ENCODE measurements at regions not wholly inside any gene's neighbourhood (a gene's known extent, or its start where the extent isn't known, plus 50 kb on each side); places are given as distances from the start of the nearest gene placed in this dataset.

- Histone ChIP-seq H4K91ac (ENCODE audit: insufficient read length, low read depth, low read length) (no peak overlapping the region), H2AFZ (ENCODE audit: low read length) (no peak overlapping the region), H3K56ac (ENCODE audit: insufficient read length, low read depth, low read length) (no peak overlapping the region), H3K23ac (ENCODE audit: insufficient read length, low read depth, low read length) (no peak overlapping the region), H2AK5ac (ENCODE audit: insufficient read length, low read length) (no peak overlapping the region), H2BK5ac (ENCODE audit: insufficient read length, low read length) (no peak overlapping the region), H3K9ac (ENCODE audit: extremely low read depth, insufficient read length, low read length) (no peak overlapping the region), H2BK12ac (ENCODE audit: insufficient read length, low read depth, low read length) (no peak overlapping the region), H4K5ac (ENCODE audit: insufficient read length, low read depth, low read length) (no peak overlapping the region), H3K4ac (ENCODE audit: low read depth, low read length) (no peak overlapping the region), H3K9me3 (ENCODE audit: control insufficient read depth, low read depth, low read length) (no peaks in the 10 kb centered on the region), H2BK120ac (ENCODE audit: low read depth, low read length, poor library complexity, severe bottlenecking) (no peak overlapping the region), H3T11ph (ENCODE audit: low read length) (no peak overlapping the region), H4K20me1 (ENCODE audit: control insufficient read depth, insufficient read depth, insufficient read length) (no peaks in the 10 kb centered on the region), H3K27ac (ENCODE audit: insufficient read length, low read depth, low read length) (no peak overlapping the region), H2BK15ac (ENCODE audit: low read depth, low read length) (no peak overlapping the region), H3K4me2 (ENCODE audit: insufficient read depth, insufficient read length, low read length) (no peak overlapping the region), H3K23me2 (ENCODE audit: insufficient read length, low read depth, low read length, poor library complexity, severe bottlenecking) (no peaks in the 10 kb centered on the region), H3K18ac (ENCODE audit: insufficient read length, low read depth, low read length) (no peak overlapping the region), H2BK20ac (ENCODE audit: low read depth, low read length, poor library complexity, severe bottlenecking) (no peak overlapping the region), H3K79me1 (ENCODE audit: insufficient read depth, low read depth, low read length, poor library complexity, severe bottlenecking) (no peaks in the 10 kb centered on the region), H3K4me1 (ENCODE audit: insufficient read depth, low read length) (no peaks in the 10 kb centered on the region), H4K8ac (replicated peaks; ENCODE audit: insufficient read length, low read depth, low read length) (no peak overlapping the region), H3K79me2 (ENCODE audit: insufficient read depth, low read length) (no peaks in the 10 kb centered on the region), H3K14ac (ENCODE audit: insufficient read depth, low read length) (no peak overlapping the region), H3K27me3 (ENCODE audit: insufficient read depth, low read length) (no peaks in the 10 kb centered on the region)
- Mint-ChIP-seq H3K36me3 (ENCODE audit: insufficient read depth in 1 of 3, low read depth in 3 of 3) (peaks cover under 1 to 7% (median 5%) of the 10 kb centered on the region in 3 experiments; a peak in 4 of 7 replicates), H3K27ac (no peak overlapping the region), H3K4me3 (no peak overlapping the region), H3K4me1 (peaks cover 15 to 16% of the 10 kb centered on the region in 2 experiments), H3K27me3 (ENCODE audit: low read depth) (peaks cover 4% of the 10 kb centered on the region; the same call in 1 of the 2 replicates), H3K9me3 (peaks cover 7 to 8% of the 10 kb centered on the region in 2 experiments; a peak in 4 of 5 replicates)
- no CpG with 5 or more reads among the region's 3 CpGs for WGBS (ENCODE audit: extremely low coverage, insufficient read length, low lambda C conversion rate)
- TF ChIP-seq, protein P1, sequence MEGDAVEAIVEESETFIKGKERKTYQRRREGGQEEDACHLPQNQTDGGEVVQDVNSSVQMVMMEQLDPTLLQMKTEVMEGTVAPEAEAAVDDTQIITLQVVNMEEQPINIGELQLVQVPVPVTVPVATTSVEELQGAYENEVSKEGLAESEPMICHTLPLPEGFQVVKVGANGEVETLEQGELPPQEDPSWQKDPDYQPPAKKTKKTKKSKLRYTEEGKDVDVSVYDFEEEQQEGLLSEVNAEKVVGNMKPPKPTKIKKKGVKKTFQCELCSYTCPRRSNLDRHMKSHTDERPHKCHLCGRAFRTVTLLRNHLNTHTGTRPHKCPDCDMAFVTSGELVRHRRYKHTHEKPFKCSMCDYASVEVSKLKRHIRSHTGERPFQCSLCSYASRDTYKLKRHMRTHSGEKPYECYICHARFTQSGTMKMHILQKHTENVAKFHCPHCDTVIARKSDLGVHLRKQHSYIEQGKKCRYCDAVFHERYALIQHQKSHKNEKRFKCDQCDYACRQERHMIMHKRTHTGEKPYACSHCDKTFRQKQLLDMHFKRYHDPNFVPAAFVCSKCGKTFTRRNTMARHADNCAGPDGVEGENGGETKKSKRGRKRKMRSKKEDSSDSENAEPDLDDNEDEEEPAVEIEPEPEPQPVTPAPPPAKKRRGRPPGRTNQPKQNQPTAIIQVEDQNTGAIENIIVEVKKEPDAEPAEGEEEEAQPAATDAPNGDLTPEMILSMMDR (conservative IDR thresholded peaks at IDR 0.05), result no peak
- no peak for DNase-seq
Measured at GRCh38 chr4:173837517-173837916, 307.5 kb upstream of the HAND2 start.
